ENCODE measurements at regions not wholly inside any gene's neighbourhood (a gene's known extent, or its start where the extent isn't known, plus 50 kb on each side); places are given as distances from the start of the nearest gene placed in this dataset.

DNA sequence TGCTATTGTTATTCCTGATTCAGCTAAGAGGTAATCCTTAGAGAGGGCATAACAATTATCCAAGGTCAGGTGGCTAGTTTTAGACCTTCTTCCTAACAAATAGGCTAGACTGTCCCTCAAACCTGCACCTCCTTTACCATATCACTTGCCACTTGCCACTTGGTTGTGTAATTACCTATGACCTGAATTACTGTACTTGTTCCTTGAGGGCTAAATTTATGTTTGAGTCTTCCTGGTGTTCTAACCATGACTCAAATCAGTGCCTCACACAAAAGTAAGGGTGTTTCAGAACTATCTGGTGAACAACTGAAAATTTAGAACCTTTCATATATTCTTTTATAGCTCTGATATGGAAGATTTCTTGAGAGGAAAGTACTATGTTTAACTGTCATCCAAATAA lies 365.8 kb upstream of the SEMA6D start:
- DNase-seq: no peak

DNA sequence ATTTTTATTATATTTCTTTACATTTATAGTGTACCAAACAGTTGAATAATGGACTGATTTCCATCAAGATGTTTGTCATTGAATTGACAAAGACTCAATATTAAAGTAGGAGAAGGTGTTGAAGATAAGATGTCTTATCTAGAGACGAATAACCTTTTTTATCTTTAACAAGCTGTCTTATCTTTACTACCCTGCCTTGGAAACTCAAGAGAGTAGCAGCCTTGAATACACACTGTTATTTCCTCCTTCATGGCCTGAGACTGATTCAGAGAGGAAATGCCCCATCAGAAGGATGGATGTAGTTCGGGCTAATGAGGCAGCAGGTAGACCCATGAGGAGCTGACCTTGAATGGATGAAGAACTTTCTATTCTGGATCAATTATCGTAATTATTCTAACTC lies 365.1 kb upstream of the SEMA6D start:
- no peak for DNase-seq

DNA sequence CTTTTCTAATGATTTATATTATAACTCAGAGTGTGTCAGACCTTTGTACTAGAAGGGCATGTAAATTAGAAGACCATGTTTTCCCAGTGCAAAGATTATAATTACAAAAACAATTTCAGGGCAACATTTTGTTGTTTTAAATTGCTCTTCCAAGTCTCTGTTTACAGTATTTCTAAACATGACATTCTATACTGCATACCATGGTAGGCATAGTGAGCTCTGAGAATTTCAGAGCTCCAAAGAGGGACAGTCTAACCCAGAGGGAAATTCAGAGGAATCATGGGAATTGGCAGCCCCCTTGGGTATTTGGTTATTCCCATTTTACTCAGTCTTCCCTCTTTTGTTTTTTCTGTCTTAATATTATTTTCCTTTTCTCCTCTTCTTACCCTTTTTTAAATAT lies 361.5 kb upstream of the SEMA6D start:
- no peak for DNase-seq

DNA sequence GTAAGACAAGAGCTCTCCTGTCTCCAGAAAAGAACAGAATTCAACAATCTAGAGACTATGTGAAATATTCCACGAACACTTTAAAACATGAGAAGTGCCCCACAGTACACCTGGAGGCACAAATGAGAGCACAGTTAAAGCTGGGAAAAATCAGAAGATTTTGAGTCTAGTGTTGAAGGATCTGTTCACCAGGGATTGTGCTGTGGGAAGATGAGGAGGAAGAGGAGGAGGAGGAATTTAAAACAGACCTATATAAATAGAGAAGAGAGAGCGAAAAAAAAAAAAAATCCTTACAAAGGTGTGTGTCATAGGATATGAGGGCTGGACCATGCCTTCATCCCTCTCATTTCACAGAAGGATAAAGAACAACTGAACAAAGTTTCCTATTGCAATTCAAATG lies 361.0 kb upstream of the SEMA6D start:
- no peak for DNase-seq

DNA sequence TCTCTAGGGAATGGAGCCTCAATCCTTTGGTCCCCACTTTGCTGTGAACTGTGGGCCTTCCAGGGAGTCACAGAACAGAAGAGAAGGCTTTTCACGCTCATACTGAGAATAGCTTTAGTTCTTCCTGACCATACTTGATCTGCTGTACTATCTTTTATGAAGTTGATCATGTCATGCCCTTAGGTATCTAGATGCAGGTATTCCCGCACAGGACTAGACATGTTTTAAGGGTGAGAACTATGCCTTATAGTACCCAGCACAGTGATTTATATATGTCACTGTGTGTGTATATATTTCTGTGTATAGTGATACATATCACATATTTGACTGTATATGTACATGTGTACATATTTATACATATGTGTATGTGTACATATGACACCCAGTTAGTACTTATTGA lies 358.4 kb upstream of the SEMA6D start:
- no peak for DNase-seq

DNA sequence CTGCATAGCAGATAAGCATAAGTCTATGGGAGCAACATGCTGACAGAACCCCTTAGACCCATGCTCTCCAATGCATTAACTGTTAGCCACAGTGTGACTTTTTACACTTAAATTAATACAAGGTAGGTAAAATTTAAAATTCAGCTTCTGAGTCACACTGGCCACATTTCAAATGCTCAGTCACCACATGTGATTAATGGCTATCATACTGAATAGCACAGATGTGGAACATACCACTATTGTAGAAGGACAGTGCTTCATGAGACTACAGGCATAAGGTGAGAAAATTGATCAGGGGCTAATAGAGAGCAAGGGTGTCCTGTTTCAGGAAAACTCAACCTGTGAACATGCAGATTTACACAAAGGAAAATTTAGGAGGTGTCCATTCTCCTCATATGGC lies 357.0 kb upstream of the SEMA6D start:
- DNase-seq: no peak

DNA sequence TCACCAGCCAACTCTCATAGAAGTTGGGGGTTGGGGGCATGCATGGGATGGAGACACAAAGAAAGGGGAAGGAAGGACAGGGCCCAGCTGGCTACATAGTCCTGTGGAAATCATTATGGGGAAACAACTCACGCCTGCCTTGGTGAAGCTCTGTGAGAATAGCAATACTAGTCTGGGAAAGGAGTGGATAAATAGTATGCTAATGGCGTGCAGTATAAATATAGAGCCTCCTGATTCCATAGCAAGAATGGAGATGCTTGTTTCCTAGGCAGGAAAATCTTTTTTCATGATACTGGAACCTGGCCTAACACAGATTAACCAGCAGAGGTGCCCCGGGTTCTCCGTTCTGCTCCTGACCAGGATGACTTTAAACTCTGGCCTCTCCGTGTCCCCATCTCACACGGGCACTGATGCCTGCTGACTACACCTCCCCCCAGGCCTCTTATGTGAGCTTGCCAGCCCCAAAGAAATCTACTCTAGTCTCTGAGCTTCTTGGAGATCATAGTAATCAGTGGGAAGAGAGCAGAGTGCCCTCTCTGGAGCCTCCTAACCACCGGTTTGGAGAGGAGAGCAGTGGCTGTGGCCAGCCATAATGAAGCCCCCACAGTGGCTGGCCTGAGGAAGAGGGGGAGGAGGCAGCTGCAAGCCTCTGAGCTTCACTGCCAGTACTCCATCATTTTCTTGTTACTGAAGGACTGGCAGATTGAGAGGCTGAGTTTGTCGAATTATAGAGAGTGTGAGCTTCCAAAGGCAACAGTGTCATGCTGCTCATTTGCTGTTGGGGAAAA lies 355.0 kb upstream of the SEMA6D start:
- DNase-seq: peak in 1 of 58 donors; percentile 0

DNA sequence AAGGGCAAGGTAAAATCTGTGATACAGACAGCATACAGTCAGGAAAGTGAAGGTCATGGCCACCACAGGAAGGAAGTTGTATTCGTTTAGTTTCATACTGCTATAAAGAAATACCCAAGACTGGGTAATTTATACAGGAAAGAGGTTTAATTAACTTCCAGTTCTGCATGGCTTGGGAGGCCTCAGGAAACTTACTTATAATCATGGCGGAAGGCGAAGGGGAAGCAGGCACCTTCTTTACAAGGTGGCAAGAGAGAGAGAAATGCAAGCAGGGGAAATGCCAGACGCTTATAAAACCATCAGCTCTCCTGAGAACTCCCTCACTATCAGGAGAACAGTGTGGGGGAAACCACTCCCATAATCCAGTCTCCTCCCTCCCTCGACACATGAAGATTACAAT lies 353.7 kb upstream of the SEMA6D start:
- DNase-seq: no peak

DNA sequence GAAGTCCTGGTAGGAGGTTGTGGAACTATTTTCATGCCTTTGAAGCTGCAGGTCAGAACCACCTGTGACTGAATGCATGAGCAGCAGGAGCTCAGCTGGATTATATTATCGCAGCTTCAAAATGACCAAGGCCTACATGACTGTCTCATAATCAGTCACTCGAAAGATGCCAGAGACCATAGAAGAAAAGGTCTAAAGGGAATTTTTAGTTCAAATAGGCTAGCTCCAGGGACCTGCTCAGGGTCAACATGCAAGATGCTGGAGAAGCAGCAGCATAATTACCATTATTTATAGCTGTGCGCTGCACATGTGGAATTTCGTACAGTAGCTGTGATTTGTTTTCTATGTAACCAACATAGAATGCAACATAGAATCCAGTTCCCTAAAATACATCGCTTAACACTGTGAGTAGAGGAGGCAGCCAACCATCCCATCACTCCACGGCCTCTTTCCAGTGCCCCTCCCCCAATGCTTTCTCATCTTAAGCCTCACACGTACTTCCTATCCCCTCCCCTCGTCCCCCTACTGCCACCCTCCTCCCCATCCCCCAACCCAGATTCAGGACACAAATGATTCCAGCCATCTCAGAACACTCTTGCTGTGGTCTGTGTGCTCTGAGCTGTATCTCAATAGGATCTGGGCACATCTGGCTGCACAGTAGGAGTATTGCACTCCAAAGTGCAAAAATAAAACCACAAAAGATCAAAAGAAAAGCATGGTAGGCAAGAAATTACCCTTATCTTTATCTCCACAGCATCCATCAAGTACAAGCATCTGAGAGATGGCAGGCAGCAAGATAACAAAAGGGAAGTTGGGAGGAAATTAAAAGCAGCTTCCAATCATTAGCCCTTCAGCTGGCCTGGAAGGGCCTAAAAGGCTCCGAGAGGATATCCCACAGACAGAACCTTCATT lies 352.8 kb upstream of the SEMA6D start:
- no peak for DNase-seq

DNA sequence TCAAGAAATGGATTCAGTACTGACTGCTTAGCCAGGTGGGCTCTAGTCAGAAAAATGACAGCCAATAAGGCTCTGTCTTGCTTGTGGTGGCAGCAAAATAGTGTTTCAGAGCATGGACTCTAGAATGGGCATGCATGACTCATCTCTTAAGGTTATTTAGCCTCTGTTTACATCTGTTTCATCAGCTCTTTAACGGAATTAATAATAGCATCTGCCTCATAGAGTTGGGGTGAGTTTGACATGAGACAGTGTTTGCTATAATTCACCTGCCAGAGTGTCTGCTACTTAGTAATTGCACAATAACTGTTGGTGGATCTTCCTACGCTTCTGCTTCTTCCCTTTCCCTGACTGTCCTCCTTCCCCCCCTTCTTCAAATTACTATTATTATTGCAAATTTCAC lies 350.4 kb upstream of the SEMA6D start:
- DNase-seq: no peak

DNA sequence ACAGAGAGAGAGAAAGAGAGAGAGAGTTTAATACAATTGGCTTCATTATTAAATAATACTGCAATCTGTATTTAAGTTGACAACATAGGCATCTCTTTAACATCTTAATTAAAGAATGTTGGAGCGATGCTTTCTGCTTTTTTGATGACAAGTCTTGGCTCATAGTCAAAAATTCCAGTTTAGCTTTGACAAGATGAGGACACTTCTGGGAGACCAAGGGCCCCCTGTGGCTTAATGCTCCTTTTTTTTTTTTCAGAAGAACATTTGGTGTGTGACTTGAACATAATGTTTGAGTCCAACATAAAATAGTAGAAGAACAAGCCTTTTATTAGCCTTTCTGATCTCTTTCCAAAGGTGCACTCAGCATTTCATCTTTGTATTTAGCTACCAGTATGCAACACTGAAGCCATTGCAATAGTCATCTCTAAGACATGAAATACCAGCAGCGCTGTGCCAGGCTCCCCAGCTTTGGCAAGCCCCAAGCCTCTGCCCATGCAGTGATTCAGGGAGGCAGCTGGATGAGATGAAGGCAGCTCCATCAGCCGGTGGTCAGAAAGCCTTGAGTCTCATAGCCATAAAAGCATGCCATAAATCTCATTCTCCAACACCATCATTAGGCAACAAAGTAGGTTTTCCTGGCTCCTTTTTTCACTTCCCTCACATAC lies 349.4 kb upstream of the SEMA6D start:
- DNase-seq: no peak

DNA sequence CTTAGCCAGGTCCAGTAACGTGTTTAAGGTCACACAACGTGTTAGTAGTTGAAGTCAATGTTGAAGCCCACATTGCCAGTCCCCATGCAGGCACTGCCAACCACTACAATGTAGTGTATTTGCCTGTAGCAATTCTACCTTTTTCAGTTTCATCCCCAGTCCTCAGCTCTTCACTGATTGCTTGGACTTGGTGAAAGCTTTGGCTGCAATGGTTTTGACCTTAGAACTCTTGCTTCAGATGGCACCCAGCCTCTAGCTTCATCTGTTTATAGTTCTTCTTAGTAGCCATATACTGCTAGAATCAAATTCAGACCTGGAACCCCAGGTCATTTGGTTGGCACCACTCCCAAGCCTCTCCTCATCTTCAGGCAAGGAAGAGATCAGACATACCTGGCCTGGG lies 345.4 kb upstream of the SEMA6D start:
- DNase-seq: no peak

DNA sequence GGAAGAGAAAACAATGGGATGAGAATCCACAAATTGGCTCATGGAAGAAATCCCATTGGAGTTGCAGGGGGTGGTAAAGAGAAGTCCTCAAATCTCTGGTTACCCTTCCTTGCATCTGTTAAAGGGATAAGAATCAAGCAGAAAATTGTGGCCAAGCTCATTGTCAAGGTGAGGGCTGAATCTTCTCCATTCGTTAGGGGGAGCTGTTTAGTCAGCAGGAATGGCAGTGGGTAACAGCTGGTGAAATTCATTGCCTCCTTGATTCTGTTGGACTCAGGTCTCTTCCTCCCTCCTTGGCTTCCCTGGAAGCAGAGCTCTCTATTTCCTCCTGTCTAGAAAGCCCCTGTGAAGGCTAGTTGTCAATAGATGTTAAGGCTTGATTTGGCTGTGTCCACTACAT lies 343.1 kb upstream of the SEMA6D start:
- DNase-seq: no peak

DNA sequence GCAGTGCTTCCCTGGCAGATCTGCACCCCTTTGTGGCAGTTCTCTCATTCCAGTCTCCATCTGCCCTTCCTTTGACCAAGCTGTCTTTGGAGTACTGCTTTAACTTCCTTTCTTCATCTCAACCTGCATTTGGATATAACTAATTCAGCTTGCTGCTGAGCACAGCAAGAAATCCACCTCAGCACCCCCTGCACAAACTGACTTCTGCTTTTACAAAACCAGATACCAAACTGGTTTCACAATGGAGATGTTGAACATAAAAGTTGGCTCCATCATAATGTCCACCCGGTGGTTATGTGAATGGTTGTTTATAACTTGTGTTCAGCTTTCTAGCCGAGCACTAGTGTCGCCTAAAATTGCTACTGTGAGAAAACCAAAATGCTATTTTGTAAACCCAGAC lies 341.1 kb upstream of the SEMA6D start:
- DNase-seq: no peak

DNA sequence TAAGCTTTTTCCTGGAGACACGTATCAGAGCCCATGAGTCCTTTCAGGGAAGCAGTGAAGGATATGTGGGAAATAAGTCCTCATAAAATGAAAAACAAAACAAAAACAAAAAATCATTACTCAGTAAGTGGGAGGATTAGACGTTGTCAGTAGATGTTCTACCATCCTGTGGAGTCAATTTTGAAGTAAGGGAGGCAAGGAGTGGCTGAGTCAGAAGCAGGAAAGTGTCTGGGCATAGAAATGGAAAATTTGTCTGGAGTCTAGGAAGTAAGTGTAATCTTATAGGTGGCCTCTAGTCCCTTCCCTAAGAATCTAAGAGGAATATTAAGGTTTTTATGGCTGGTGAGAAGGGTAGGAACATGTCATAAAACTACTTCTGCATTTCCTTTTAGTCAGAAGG lies 339.8 kb upstream of the SEMA6D start:
- DNase-seq: no peak

DNA sequence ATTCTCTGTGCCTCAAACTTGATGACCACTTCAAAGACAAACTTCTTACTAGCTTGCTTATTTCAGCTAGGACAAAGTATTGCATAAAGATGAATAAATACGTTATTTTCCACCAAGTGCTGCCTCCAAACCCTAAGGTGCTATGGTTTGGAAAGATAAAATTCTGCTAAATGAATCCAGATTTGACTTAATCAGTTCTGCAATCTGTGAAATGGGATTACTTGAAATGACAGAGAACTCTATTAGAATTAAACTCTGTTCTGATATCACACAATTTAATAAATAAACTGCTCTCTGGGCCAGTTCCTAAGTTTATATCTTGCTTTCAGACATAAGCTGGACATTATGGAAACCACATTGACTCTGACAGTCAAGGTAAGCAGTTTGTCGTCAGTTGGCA lies 338.8 kb upstream of the SEMA6D start:
- DNase-seq: no peak

DNA sequence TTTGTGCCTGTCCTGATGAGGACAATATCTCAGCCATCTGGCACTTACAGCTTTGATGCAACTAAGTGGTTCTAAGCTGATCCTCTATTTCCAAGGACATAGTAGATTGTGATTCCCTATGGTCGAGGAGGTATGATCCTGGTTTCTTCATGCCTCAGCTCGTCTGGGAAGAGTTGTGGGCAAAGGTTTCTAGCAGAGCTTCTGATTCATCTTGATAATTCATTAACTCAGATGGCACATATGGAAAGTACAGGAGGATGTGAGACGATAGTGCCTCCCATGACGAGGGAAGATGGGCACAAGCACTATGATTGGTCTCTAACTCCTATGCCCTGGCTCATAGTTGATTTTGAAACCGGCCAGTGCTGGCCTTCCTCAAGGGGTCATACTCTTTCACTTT lies 334.2 kb upstream of the SEMA6D start:
- DNase-seq: no peak

DNA sequence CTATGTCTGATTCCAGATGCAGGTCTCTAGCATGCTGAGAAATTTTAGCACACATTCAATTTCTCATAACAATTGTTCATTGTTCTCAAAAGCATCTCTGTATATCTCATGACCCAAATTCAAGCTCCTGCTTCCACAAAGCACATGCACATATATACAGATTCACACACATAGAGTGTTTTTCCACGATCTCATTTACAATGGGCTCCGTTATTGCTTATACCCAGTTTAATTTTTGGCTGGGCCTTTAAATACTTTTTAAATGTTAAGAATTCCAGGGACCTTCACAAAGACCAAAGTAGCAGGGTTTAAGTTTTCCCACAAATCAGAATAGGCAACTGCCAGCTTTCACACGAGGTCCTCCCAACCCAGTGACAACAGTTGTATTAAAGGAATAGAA lies 333.5 kb upstream of the SEMA6D start:
- no peak for DNase-seq

DNA sequence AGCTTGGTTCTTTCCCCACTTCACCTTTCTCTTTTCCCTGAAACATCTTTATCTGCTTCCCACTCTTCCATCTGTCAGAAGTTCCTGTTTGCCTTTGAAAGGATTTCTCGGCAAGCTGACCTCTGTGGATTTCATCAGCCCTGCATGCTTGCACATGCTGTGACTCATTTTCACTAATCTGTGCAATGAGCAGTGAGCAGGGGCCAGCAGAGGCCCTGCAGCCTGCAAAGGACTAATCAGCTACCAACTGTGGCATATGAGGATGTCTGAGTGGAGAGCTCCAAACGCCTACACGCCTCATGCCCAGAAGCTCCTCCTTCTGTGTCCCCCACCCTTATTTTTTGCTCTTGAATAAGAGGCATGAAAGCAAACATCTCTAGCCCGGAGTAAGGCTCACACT lies 333.0 kb upstream of the SEMA6D start:
- DNase-seq: peak in 16 of 58 donors; percentile 1 to 34 (median 10)

DNA sequence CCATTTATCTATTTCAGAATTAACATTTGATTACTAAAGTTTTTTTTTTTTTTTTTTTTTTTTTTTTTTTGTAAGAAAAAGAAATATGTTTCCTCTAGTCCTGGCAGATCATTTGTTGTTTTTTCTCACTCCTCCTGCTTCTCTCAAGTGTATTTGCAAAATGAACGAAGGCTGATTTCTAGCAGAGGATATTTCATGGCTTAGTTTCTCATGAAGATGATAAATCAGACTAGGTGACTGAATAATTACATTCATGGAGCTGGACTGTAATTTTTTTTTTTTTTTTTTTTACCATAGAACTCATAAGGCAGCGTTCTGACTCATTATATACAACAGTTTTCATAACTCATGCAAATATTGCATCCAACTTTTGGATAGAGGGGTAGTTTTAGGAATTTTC lies 332.5 kb upstream of the SEMA6D start:
- no peak for DNase-seq

DNA sequence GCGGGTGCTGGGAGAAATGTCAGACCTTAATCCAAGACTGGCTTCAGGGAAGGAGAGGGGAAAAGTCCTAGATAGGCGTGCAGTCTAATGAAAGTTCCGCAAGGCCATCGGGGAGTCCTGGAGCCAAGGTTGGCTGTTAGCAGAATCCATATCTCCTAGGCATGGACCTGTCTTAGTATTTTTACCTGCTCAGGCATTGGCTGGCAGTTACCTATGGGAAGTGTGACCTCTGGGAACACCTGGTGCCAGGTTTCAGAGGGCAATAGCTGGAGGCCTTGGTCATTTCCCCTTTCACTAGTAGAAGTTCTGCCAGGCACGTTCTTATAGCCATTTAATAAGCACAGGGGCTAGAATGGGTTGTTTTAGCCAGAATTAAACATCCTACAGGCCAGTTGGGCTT lies 330.8 kb upstream of the SEMA6D start:
- no peak for DNase-seq

DNA sequence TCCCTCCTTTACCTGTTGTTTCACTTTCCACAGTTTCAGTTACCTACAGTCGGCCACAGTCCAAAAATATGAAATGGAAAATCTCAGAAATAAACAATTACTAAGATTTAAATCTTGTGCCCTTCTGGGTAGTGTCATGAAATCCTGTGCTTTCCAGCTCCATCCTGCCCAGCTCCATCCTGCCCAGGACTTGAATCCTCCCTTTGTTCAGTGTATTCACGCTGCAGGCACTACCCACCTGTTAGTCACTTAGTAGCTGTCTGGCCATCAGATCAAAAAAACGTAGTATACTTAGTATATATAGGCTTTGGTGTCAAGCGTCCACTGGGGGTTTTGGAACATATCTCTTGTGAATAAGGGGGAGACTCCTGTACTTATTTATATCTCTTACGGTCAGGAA lies 329.0 kb upstream of the SEMA6D start:
- DNase-seq: no peak

Data from anterior cingulate cortex (tissue), 58 donors.